IMR-90 (cell line): ENCODE measurements at regions not wholly inside any gene's neighbourhood (a gene's known extent, or its start where the extent isn't known, plus 50 kb on each side); places are given as distances from the start of the nearest gene placed in this dataset.

ENCODE experiments used
- FOS ChIP-seq: fragments of 150-350 bp; IDR thresholded peaks from 2 replicates; pipeline ENCODE4 v1.6.1; 2016; ENCODE audit warnings: low read depth, low read length
- MAFK ChIP-seq: IDR thresholded peaks from 2 replicates; pipeline ENCODE4 v1.6.1; 2012; ENCODE audit warnings: low read depth, low read length, improper control_type of control experiment
- MAZ ChIP-seq: IDR thresholded peaks from 2 replicates; pipeline ENCODE4 v1.6.1; 2012; ENCODE audit warnings: low read depth, mild to moderate bottlenecking, low read length, improper control_type of control experiment, moderate library complexity, borderline replicate concordance
- MXI1 ChIP-seq: IDR thresholded peaks from 2 replicates; pipeline ENCODE4 v1.6.1; 2012; ENCODE audit warnings: low read depth, mild to moderate bottlenecking, low read length, moderate library complexity, borderline replicate concordance
- NFE2L2 ChIP-seq: fragments of 150-350 bp; IDR thresholded peaks from 2 replicates; pipeline ENCODE4 v1.6.1; 2016; ENCODE audit warnings: low read depth, mild to moderate bottlenecking, low read length
- POLR2A ChIP-seq: IDR thresholded peaks from 2 replicates; pipeline ENCODE4 v1.6.1; 2012; ENCODE audit warnings: mild to moderate bottlenecking, low read depth, low read length
- RAD21 ChIP-seq: IDR thresholded peaks from 2 replicates; pipeline ENCODE4 v1.6.1; 2012; ENCODE audit warnings: low read length, improper control_type of control experiment
- RCOR1 ChIP-seq: IDR thresholded peaks from 2 replicates; pipeline ENCODE4 v1.6.1; 2012; ENCODE audit warnings: mild to moderate bottlenecking, low read length, improper control_type of control experiment; ENCODE audit not compliant: insufficient replicate concordance
- RFX5 ChIP-seq: IDR thresholded peaks from 2 replicates; pipeline ENCODE4 v1.8.0; 2012; ENCODE audit warnings: low read depth, mild to moderate bottlenecking, low read length, moderate library complexity
- SMC3 ChIP-seq: fragments of 150-350 bp; IDR thresholded peaks from 2 replicates; pipeline ENCODE4 v1.6.1; 2016; ENCODE audit warnings: low read depth, mild to moderate bottlenecking, antibody characterized with exemption, low read length, moderate library complexity
- TF ChIP-seq, protein P1 (sequence below): conservative IDR thresholded peaks from 2 replicates; pipeline ENCODE4 v1.5.1; 2012; ENCODE audit warnings: mild to moderate bottlenecking, low read depth, low read length, improper control_type of control experiment
- TF ChIP-seq, protein P2 (sequence below): fragments of 150-350 bp; IDR thresholded peaks from 2 replicates; pipeline ENCODE4 v1.6.1; 2017; ENCODE audit warnings: mild to moderate bottlenecking, antibody characterized with exemption, low read length, low read depth

DNA sequence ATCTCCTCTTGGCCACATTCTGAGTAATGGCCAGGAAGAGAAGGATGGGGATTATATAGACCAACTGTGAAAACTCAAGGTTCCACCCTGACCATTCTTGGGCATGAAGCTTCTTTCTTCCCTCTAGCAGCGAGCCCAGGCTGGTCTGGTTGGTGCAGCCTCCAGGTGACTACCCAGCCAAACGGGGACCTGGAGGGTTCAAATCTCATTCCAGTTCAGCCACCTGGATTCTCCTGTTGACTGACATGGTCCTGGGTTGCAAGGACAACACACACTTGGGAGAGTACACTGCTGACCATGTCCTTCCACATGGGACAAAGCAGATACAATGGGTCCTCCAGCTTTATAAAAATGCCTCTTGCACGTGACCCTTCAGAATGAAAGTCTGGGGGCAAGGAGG lies 67.0 kb downstream of the SHANK2 start:
- TF ChIP-seq, protein P1, sequence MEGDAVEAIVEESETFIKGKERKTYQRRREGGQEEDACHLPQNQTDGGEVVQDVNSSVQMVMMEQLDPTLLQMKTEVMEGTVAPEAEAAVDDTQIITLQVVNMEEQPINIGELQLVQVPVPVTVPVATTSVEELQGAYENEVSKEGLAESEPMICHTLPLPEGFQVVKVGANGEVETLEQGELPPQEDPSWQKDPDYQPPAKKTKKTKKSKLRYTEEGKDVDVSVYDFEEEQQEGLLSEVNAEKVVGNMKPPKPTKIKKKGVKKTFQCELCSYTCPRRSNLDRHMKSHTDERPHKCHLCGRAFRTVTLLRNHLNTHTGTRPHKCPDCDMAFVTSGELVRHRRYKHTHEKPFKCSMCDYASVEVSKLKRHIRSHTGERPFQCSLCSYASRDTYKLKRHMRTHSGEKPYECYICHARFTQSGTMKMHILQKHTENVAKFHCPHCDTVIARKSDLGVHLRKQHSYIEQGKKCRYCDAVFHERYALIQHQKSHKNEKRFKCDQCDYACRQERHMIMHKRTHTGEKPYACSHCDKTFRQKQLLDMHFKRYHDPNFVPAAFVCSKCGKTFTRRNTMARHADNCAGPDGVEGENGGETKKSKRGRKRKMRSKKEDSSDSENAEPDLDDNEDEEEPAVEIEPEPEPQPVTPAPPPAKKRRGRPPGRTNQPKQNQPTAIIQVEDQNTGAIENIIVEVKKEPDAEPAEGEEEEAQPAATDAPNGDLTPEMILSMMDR = no peak
- TF ChIP-seq, protein P2, sequence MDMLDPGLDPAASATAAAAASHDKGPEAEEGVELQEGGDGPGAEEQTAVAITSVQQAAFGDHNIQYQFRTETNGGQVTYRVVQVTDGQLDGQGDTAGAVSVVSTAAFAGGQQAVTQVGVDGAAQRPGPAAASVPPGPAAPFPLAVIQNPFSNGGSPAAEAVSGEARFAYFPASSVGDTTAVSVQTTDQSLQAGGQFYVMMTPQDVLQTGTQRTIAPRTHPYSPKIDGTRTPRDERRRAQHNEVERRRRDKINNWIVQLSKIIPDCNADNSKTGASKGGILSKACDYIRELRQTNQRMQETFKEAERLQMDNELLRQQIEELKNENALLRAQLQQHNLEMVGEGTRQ = no peak
- TF ChIP-seq RCOR1 (no peak), POLR2A (no peak), SMC3 (no peak), RAD21 (no peak), NFE2L2 (no peak), FOS (no peak), MAZ (no peak), MXI1 (no peak), MAFK (no peak), RFX5 (no peak)
